Left colon (tissue), 2 donors: ENCODE measurements at regions not wholly inside any gene's neighbourhood (a gene's known extent, or its start where the extent isn't known, plus 50 kb on each side); places are given as distances from the start of the nearest gene placed in this dataset.
A peak's percentile ranks its signal among the peaks of the same experiment; 100 is the strongest.

Source experiments
- ATAC-seq: fragments of 200-7000 bp; cut with Tn5 transposase; one replicate; pipeline ENCODE4 v1.9.1; 2020; ENCODE audit warnings: mild to moderate bottlenecking, moderate library complexity
- DNase-seq, 2 donors: peaks; one replicate each; pipeline ENCODE4 v3.0.0-alpha.2; 2020
- intact Hi-C, 2 donors: fragments of 100-400 bp; cut with DNase I in 1 of 2; cut with micrococcal nuclease in 1 of 2; formaldehyde crosslinking; loops; one replicate each; pipeline versions ENCODE4 v1.11.2 to v1.14.0; 2022; cut with DNase I, micrococcal nuclease
- donor health status: DM: no; HTN: no; CAD: no.
- donor health status: DM: yes; HTN: yes; CAD: no.

GRCh38 chr13:92938486-92939020 lies 288.1 kb upstream of the GPC6 start:
- DNase-seq, result no peak
- no peak for ATAC-seq
- intact Hi-C loops, result no loop called here

GRCh38 chr13:92941167-92941566 lies 285.4 kb upstream of the GPC6 start:
- intact Hi-C loops, result no loop called here
- ATAC-seq, result no peak
- DNase-seq, result no peak

GRCh38 chr13:92947770-92948434 lies 278.7 kb upstream of the GPC6 start:
- intact Hi-C loops, result no loop called here
- no peak for DNase-seq
- no peak for ATAC-seq

GRCh38 chr13:92950771-92951170 lies 275.8 kb upstream of the GPC6 start:
- ATAC-seq, result no peak
- DNase-seq, result no peak
- intact Hi-C loops, result no loop called here

GRCh38 chr13:92951273-92951890 lies 275.2 kb upstream of the GPC6 start:
- intact Hi-C loops, result no loop called here
- DNase-seq (no peak), ATAC-seq (no peak)

GRCh38 chr13:92952161-92952560 lies 274.4 kb upstream of the GPC6 start:
- intact Hi-C loops, result no loop called here

GRCh38 chr13:92954746-92955145 lies 271.9 kb upstream of the GPC6 start:
- intact Hi-C loops, result no loop called here
- ATAC-seq, result no peak

More at GRCh38 chr13:92952161-92952560, 274.4 kb upstream of the GPC6 start:
- DNase-seq (no peak), ATAC-seq (no peak)

GRCh38 chr13:92959790-92960189 lies 266.8 kb upstream of the GPC6 start:
- intact Hi-C loops, result no loop called here
- no peak for ATAC-seq
- no peak for DNase-seq

More at GRCh38 chr13:92954746-92955145, 271.9 kb upstream of the GPC6 start:
- DNase-seq, result no peak

GRCh38 chr13:92963029-92963428 lies 263.6 kb upstream of the GPC6 start:
- intact Hi-C loops, result no loop called here
- no peak for DNase-seq
- ATAC-seq, result no peak

- intact Hi-C loops, result no loop called here
- no peak for ATAC-seq
- no peak for DNase-seq
Observed at GRCh38 chr13:92966341-92966740, 260.3 kb upstream of the GPC6 start.

GRCh38 chr13:92966900-92967299 lies 259.7 kb upstream of the GPC6 start:
- ATAC-seq, result no peak
- intact Hi-C loops, result no loop called here
- DNase-seq, result no peak

- intact Hi-C loops, result no loop called here
- ATAC-seq, result peak; percentile 28
Observed at GRCh38 chr13:92967923-92968322, 258.7 kb upstream of the GPC6 start.

GRCh38 chr13:92972751-92973150 lies 253.9 kb upstream of the GPC6 start:
- intact Hi-C loops, result no loop called here
- ATAC-seq, result no peak
- no peak for DNase-seq

More at GRCh38 chr13:92967923-92968322, 258.7 kb upstream of the GPC6 start:
- no peak for DNase-seq

GRCh38 chr13:92974905-92975429 lies 251.6 kb upstream of the GPC6 start:
- ATAC-seq, result no peak
- intact Hi-C loops, result no loop called here
- DNase-seq, result no peak

GRCh38 chr13:92976657-92977056 lies 249.9 kb upstream of the GPC6 start:
- no peak for ATAC-seq
- intact Hi-C loops, result no loop called here
- no peak for DNase-seq

- intact Hi-C loops, result no loop called here
- DNase-seq (no peak), ATAC-seq (no peak)
Observed at GRCh38 chr13:92984151-92984550, 242.5 kb upstream of the GPC6 start.

- ATAC-seq (no peak), DNase-seq (no peak)
- intact Hi-C loops, result no loop called here
Observed at GRCh38 chr13:92989301-92989700, 237.3 kb upstream of the GPC6 start.

GRCh38 chr13:92991692-92992091 lies 234.9 kb upstream of the GPC6 start:
- no peak for DNase-seq
- no peak for ATAC-seq
- intact Hi-C loops, result no loop called here

- intact Hi-C loops, result no loop called here
- DNase-seq (no peak), ATAC-seq (no peak)
Observed at GRCh38 chr13:92994056-92994455, 232.6 kb upstream of the GPC6 start.

- DNase-seq (no peak), ATAC-seq (no peak)
- intact Hi-C loops, result no loop called here
Observed at GRCh38 chr13:93001866-93002461, 224.6 kb upstream of the GPC6 start.
